OCI-LY7 (cell line): ENCODE measurements at regions not wholly inside any gene's neighbourhood (a gene's known extent, or its start where the extent isn't known, plus 50 kb on each side); places are given as distances from the start of the nearest gene placed in this dataset.

Experiments
- BruUV-seq: library from RNA; stranded (reverse); fragments of 400-500 nt; replicated peaks from 2 replicates; lab custom pipeline; 2021; lab: Mats Ljungman, UMichigan
- CTCF ChIA-PET: fragments of 300-600 bp; sonication (Branson Sonifier 250); formaldehyde crosslinking; loops from one replicate; lab custom pipeline; 2022; ENCODE audit warnings: antibody characterized with exemption; ENCODE audit not compliant: unreplicated experiment; lab: Charles Lee
- POLR2A ChIA-PET: fragments of 300-600 bp; sonication (Branson Sonifier 250); formaldehyde crosslinking; loops from one replicate; lab custom pipeline; 2022; ENCODE audit warnings: antibody characterized with exemption; lab: Charles Lee
- DNase-seq: peaks from one replicate; pipeline ENCODE4 v3.0.0-alpha.2; 2015; ENCODE audit warnings: low spot score
- H2AFZ ChIP-seq: fragments of 200-600 bp; sonication (generic), shearing (Covaris generic); 2 replicates; pipeline ENCODE4 v1.6.1; 2014; ENCODE audit warnings: mild to moderate bottlenecking, antibody characterized with exemption, low read length, moderate library complexity
- H3K27ac ChIP-seq: fragments of 200-600 bp; sonication (generic); 2 replicates; pipeline ENCODE4 v1.5.1; 2014; ENCODE audit warnings: mixed run types, low read depth, mild to moderate bottlenecking, moderate library complexity, low read length, inconsistent platforms; ENCODE audit not compliant: poor library complexity, severe bottlenecking
- H3K36me3 ChIP-seq: fragments of 200-600 bp; sonication (generic); 2 replicates; pipeline ENCODE4 v1.6.1; 2014; ENCODE audit warnings: mild to moderate bottlenecking, antibody characterized with exemption, low read length, moderate library complexity, mixed read lengths; ENCODE audit not compliant: insufficient read depth
- H3K4me1 ChIP-seq: fragments of 200-600 bp; sonication (generic); 2 replicates; pipeline ENCODE4 v1.5.1; 2014; ENCODE audit warnings: mild to moderate bottlenecking, low read length; ENCODE audit not compliant: insufficient read depth, poor library complexity, severe bottlenecking
- H3K4me2 ChIP-seq: fragments of 200-600 bp; sonication (generic); 2 replicates; pipeline ENCODE4 v1.6.1; 2014; ENCODE audit warnings: mild to moderate bottlenecking, low read length
- H3K4me3 ChIP-seq: fragments of 200-600 bp; sonication (generic); 2 replicates; pipeline ENCODE4 v1.5.1; 2014; ENCODE audit warnings: mild to moderate bottlenecking, low read depth, low read length; ENCODE audit not compliant: poor library complexity, severe bottlenecking
- H3K79me2 ChIP-seq: fragments of 200-600 bp; sonication (generic); 2 replicates; pipeline ENCODE4 v1.6.1; 2016; ENCODE audit warnings: low read depth, mild to moderate bottlenecking, low read length, moderate library complexity, mixed read lengths; ENCODE audit not compliant: insufficient read depth
- H3K9me2 ChIP-seq: fragments of 200-600 bp; sonication (generic); 2 replicates; pipeline ENCODE4 v1.6.1; 2016; ENCODE audit warnings: mild to moderate bottlenecking, low read length, mixed read lengths; ENCODE audit not compliant: insufficient read depth
- H3K9me3 ChIP-seq: fragments of 200-600 bp; sonication (generic); 2 replicates; pipeline ENCODE4 v1.6.1; 2014; ENCODE audit warnings: mild to moderate bottlenecking, mixed run types, low read length, mixed read lengths
- H4K20me1 ChIP-seq: fragments of 200-600 bp; sonication (generic); 2 replicates; pipeline ENCODE4 v1.6.1; 2014; ENCODE audit warnings: mild to moderate bottlenecking, antibody characterized with exemption, low read length, moderate library complexity, mixed read lengths; ENCODE audit not compliant: insufficient read depth
- CTCF ChIP-seq: fragments of 200-600 bp; sonication (generic); conservative IDR thresholded peaks from 2 replicates; pipeline ENCODE4 v1.5.1; 2014; ENCODE audit warnings: mild to moderate bottlenecking, antibody characterized with exemption, low read length, moderate library complexity, mixed read lengths
- EZH2phosphoT487 ChIP-seq: fragments of 200-600 bp; sonication (generic); IDR thresholded peaks from 2 replicates; pipeline ENCODE4 v1.6.1; 2018; ENCODE audit warnings: low read depth, borderline replicate concordance, mild to moderate bottlenecking, mixed run types, antibody characterized with exemption, low read length, moderate library complexity, mixed read lengths
- intact Hi-C: fragments of 100-400 bp; cut with micrococcal nuclease; formaldehyde crosslinking; loops from one replicate; pipeline ENCODE4 v1.10.0; 2022; ENCODE audit not compliant: unreplicated experiment

- no peaks in the 10 kb centered on the region for H3K9me2 ChIP-seq
- H3K36me3 ChIP-seq = no peaks in the 10 kb centered on the region
- H3K4me1 ChIP-seq = no peaks in the 10 kb centered on the region
- ChIA-PET POLR2A (interaction anchor here (0.6 kb wide), 1 partner anchor 1080 kb away, joined by 3 read pairs; no protein-coding TSS in a partner anchor), CTCF (no interaction called here)
- no peak overlapping the region for H3K4me2 ChIP-seq
- no TSS peak for BruUV-seq
- H3K27ac ChIP-seq = no peak overlapping the region
- intact Hi-C loops = no loop called here
- TF ChIP-seq CTCF (no peak), EZH2phosphoT487 (no peak)
- no peak for DNase-seq
- H3K9me3 ChIP-seq = no peaks in the 10 kb centered on the region
- no peak overlapping the region for H2AFZ ChIP-seq
- no peak overlapping the region for H3K4me3 ChIP-seq
- H4K20me1 ChIP-seq = no peaks in the 10 kb centered on the region
- H3K79me2 ChIP-seq = no peaks in the 10 kb centered on the region
Measured at GRCh38 chr15:93852761-93853160, 378.6 kb upstream of the MCTP2 start.

GRCh38 chr15:93848490-93848889 is 382.9 kb upstream of the MCTP2 start:
- no peaks in the 10 kb centered on the region for H3K9me3 ChIP-seq
- no peak overlapping the region for H3K4me2 ChIP-seq
- no peaks in the 10 kb centered on the region for H4K20me1 ChIP-seq
- no peak for DNase-seq
- no peaks in the 10 kb centered on the region for H3K9me2 ChIP-seq
- H3K79me2 ChIP-seq = no peaks in the 10 kb centered on the region
- H2AFZ ChIP-seq = no peak overlapping the region
- H3K27ac ChIP-seq = no peak overlapping the region
- POLR2A ChIA-PET = no interaction called here
- intact Hi-C loops = no loop called here
- H3K4me1 ChIP-seq = no peaks in the 10 kb centered on the region
- BruUV-seq = no TSS peak
- no peak for TF ChIP-seq CTCF
- TF ChIP-seq EZH2phosphoT487 = no peak
- no peak overlapping the region for H3K4me3 ChIP-seq
- CTCF ChIA-PET = no interaction called here
- H3K36me3 ChIP-seq = no peaks in the 10 kb centered on the region

- DNase-seq = no peak
- no peaks in the 10 kb centered on the region for H3K79me2 ChIP-seq
- no peak overlapping the region for H3K4me2 ChIP-seq
- no peak overlapping the region for H3K27ac ChIP-seq
- H3K9me2 ChIP-seq = no peaks in the 10 kb centered on the region
- CTCF ChIA-PET = no interaction called here
- POLR2A ChIA-PET = no interaction called here
- H3K36me3 ChIP-seq = no peaks in the 10 kb centered on the region
- H4K20me1 ChIP-seq = no peaks in the 10 kb centered on the region
- H3K9me3 ChIP-seq = no peaks in the 10 kb centered on the region
- no peak overlapping the region for H2AFZ ChIP-seq
- no peak overlapping the region for H3K4me3 ChIP-seq
- TF ChIP-seq CTCF (no peak), EZH2phosphoT487 (no peak)
- H3K4me1 ChIP-seq = no peaks in the 10 kb centered on the region
- intact Hi-C loops = no loop called here
- BruUV-seq = no TSS peak
Measured at GRCh38 chr15:93848076-93848475, 383.3 kb upstream of the MCTP2 start.
